OCI-LY3 (cell line): ENCODE measurements at regions not wholly inside any gene's neighbourhood (a gene's known extent, or its start where the extent isn't known, plus 50 kb on each side); places are given as distances from the start of the nearest gene placed in this dataset.

ENCODE experiments used
- CTCF ChIP-seq: fragments of 200-600, 300-600 bp; sonication (generic); IDR thresholded peaks from 2 replicates; pipeline ENCODE4 v1.5.1; 2014; ENCODE audit warnings: antibody characterized with exemption, low read length, low read depth
- EZH2phosphoT487 ChIP-seq: fragments of 200-600 bp; shearing (Covaris generic); IDR thresholded peaks from 2 replicates; pipeline ENCODE4 v1.6.1; 2018; ENCODE audit warnings: antibody characterized with exemption, mixed run types, low read depth

GRCh38 chr22:22957090-22957489, 69.5 kb downstream of the IGLL5 start:
- TF ChIP-seq CTCF, result no peak
- no peak for TF ChIP-seq EZH2phosphoT487
